AG09309 (cell line): ENCODE measurements at regions not wholly inside any gene's neighbourhood (a gene's known extent, or its start where the extent isn't known, plus 50 kb on each side); places are given as distances from the start of the nearest gene placed in this dataset.

ENCODE experiments used
- DNase-seq: peaks from one replicate; pipeline ENCODE4 v3.0.0-alpha.2; 2010; ENCODE audit warnings: low read depth
- H3K4me3 ChIP-seq: 2 replicates; pipeline ENCODE4 v1.5.1; 2011; ENCODE audit warnings: mild to moderate bottlenecking, low read depth, low read length, moderate library complexity; ENCODE audit not compliant: control insufficient read depth
- CTCF ChIP-seq: IDR thresholded peaks from 2 replicates; pipeline ENCODE4 v1.5.1; 2011; ENCODE audit warnings: mild to moderate bottlenecking, low read depth, low read length, inconsistent platforms; ENCODE audit not compliant: insufficient read depth, control insufficient read depth; ENCODE audit errors: missing control alignments

GRCh38 chr15:58269455-58270414 is 131.6 kb downstream of the AQP9 start:
- DNase-seq, result peak; percentile 24

GRCh38 chr15:58271410-58271809 is 133.2 kb downstream of the AQP9 start:
- no peak overlapping the region for H3K4me3 ChIP-seq
- no peak for DNase-seq
- TF ChIP-seq CTCF, result no peak

More at GRCh38 chr15:58269455-58270414, 131.6 kb downstream of the AQP9 start:
- H3K4me3 ChIP-seq, result no peak overlapping the region
- TF ChIP-seq CTCF, result peak; percentile 89

- DNase-seq, result no peak
- no peak for TF ChIP-seq CTCF
- H3K4me3 ChIP-seq, result no peak overlapping the region
These were observed 134.9 kb downstream of the AQP9 start for GRCh38 chr15:58273104-58273503.

- no peak for DNase-seq
- H3K4me3 ChIP-seq, result no peak overlapping the region
- TF ChIP-seq CTCF, result no peak
These were observed 136.7 kb downstream of the AQP9 start for GRCh38 chr15:58274885-58275284.

GRCh38 chr15:58275785-58276184 is 137.6 kb downstream of the AQP9 start:
- no peak for TF ChIP-seq CTCF
- DNase-seq, result no peak
- H3K4me3 ChIP-seq, result no peak overlapping the region

- DNase-seq, result no peak
- no peak overlapping the region for H3K4me3 ChIP-seq
- TF ChIP-seq CTCF, result no peak
These were observed 138.7 kb downstream of the AQP9 start for GRCh38 chr15:58276924-58277323.
